ENCODE measurements at regions not wholly inside any gene's neighbourhood (a gene's known extent, or its start where the extent isn't known, plus 50 kb on each side); places are given as distances from the start of the nearest gene placed in this dataset.

DNA sequence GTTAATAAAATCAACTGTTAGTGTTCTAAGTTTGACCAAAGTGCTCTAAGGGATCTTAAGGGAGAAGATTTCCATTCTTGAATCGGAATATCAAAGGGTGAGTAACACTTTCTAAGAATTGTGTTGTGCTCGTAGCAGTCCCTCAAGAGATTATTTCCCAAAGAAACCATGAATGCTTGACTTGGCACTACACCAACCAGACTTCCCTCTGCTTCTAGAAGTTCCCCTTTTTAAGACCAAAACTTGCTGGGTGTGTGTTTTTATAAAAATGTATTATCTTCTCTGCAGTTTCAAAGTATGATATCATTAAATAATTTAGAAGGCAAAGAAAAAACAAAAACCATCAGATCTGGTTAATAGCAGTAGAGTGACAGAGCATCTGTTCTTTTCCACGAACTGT is 522.0 kb upstream of the FAM98A start:
- no peak for DNase-seq (ENCODE audit: low read depth in 2 of 2)

DNA sequence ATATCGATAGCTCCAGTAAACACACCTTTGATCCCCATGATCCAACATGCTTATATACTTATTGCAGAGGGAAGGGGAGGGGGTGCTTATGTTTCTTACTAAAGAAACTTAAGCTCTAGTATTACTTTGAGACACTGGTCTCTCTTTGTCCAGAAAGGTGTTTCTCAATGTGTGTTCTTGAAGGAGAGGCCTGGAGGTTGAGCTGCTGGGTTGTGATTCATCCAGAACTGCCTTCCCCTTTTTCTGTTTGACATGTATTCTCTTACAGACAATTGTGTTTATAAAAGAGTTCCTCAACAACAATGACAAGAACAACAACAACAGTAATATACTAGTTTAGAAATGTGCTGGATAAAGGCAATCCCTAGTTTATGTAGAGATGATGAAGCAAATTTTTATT is 516.0 kb upstream of the FAM98A start:
- DNase-seq (ENCODE audit: low read depth in 2 of 2), result no peak

DNA sequence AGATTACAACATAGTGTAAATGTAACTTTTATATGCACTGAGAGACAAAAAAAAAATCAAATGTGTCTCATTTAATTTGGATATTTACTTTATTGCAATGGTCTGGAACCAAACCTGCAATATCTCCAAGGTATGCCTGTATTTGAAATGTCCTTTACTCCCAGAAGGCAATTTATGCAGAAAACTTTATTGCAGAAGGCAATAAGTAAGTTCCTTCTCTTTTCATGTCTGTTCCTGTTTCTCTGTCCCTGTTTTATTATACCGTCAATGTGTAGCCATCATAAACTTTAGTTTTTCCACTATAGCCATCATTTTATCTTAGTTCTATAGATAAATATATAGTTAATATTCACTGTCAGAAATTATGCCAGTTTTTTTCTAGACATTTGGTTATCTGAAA is 513.1 kb upstream of the FAM98A start:
- DNase-seq (ENCODE audit: low read depth in 2 of 2), result no peak

DNA sequence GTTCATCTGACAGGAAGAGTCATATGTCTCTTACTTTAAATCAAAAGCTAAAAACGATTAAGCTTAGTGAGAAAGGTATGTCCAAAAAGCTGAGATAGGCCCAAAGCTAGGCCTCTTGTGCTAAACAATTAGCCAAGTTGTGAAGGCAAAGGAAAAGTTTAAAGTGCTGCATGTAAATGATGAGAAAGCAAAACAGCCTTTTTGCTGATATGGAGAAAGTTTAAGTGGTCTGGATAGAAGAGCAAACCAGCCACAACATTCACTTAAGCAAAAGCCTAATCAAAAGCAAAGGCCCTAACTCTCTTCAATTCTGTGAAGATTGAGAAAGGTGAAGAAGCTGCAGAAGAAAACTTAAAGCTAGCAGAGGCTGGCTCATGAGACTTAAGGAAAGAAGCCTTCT is 511.3 kb upstream of the FAM98A start:
- DNase-seq (ENCODE audit: low read depth in 2 of 2), result no peak

DNA sequence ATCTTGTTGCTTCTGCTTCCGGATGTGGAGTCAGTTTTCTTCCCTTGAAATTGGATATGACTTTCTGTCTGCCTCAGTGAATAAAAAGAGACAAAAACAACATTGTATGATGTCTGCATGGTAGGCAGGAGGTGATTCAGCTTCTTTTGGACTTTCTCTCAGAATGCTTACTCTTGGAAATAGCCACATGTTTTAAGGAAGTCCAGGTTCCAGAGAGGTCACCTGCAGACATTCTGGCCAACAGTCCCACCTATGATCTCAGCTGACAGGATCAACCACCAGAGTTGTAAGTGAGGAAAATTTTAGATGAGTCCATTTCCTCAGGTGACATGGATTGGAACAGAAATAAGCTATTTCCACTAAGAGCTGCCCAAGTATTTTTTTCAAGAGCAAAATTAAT is 508.7 kb upstream of the FAM98A start:
- peak; percentile 23 to 45 for DNase-seq (ENCODE audit: low read depth in 2 of 2)

DNA sequence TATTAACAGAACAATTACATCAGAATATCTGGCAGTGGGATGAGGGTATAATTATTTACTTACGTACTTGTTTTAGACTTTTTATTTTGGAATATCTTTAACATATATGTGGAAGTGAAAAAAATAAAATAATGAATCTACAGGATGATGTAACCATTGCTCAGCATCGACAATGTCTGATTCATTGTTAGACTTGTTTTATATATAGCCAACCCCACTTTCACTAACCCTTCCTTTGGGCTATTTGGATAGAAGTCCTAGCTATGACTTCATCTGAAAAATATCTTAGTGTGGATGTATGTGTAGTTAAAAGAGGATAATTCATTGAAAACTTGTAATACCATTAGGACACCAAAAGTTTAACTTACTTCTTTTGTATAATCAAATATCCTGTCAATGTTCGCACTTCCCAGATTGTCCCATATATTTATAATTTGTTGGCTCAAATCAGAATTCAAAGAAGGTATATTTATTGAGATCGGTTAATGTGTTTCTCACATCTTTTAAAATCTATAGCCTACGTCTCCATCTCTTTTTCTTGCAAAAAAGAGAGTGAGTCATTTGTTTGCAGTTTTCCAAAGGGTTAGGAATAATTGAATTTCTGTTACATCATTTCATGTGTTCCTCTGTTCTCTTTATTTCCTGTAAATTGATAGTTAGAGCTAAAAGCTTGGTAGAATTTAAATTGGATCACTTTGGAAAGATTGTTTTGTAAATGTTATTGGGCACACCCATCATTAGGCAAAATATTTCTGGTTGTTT is 506.1 kb upstream of the FAM98A start:
- DNase-seq (ENCODE audit: low read depth in 2 of 2), result peak; percentile 34 to 85

DNA sequence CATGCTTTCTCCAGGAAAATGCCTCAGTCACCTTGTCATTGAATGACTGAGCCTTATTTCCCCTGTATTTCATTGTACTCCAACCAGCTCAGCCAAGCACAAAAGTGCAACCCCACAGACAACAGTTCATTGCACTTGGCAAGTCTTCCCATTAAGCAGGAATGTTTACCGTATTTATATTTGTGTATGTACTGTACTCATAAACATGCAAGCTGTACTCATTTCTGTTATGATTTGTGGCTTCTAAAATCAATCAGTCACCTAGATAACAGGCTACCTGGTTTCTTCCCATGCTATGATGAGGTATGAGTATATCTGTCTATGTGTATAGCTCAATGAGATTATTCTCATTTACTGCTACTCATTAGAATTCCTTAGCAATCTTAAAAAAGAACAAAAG is 505.5 kb upstream of the FAM98A start:
- DNase-seq (ENCODE audit: low read depth in 2 of 2), result peak; percentile 48 to 65

DNA sequence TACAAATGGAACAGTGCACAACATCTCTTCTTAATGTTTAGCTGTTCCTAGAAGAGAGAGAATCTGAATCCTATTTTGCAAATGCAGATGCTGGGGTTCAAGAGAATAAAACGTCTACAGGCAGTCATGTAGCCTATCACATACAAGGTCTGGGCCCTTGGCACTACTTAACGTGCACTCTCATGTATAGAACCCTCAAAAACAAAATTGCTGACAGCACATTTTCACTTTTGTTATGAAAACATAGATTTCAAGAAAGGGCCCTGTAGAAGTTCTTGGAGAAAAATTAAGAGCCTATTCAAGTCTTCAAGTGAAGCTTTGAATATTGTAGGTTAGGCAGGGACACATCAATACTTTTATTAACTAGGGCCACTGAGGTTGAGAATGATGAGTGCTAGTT is 504.3 kb upstream of the FAM98A start:
- no peak for DNase-seq (ENCODE audit: low read depth in 2 of 2)

DNA sequence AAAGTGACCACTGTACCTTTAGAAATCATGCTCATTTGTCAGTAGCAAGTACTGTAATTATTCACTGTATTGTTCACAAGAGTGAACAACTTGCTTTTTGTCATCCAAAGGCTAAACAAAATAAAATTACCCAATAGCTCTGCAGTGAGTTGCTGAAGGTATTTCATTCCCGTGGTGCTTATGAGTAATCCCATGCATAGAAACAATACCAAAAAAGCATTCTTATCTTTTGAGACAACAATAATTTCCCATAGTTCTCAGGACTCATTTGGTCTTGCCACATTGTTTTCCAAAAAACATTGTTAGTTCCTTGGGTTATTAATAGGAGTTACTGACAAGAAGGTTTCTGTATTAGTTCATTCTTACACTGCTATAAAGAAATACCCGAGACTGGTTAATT is 503.2 kb upstream of the FAM98A start:
- DNase-seq (ENCODE audit: low read depth in 2 of 2), result peak in 1 of 2 donors; percentile 2

DNA sequence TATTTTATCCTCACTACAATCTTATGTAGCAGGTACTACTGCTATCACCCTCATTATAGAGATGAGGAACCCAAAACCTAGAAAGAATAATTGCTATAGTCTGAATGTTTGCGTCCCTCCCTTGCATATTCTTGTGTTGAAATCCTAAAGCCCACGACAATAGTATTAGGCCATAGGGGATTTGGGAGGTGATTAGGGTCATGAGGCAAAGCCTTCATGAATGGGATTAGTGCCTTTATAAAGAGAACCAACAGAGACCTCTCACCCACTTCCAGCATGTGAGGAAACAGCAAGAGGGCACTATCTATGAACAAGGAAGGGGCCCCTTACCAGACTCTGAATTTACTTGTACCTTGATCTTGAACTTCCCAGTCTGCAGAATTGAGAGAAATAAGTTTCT is 500.3 kb upstream of the FAM98A start:
- DNase-seq (ENCODE audit: low read depth in 2 of 2), result no peak

DNA sequence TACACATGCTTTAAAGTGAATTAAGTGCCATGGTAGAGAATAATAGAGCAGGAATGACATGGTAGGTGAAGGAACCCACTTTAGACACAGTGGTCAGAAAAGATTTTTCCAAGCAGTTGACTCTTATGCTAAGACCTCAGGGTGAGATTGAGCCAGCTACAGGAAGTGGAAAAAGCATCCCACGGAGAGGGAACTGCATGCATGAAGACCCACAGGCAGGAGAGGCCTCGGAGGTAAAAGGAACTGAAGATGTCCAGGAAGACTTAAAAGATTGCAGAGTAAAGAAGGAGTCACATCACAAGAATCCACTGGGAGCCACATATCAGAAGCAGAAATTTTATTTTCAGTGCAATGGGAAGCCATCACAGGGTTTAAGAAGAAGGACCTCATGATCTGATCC is 499.2 kb upstream of the FAM98A start:
- no peak for DNase-seq (ENCODE audit: low read depth in 2 of 2)

DNA sequence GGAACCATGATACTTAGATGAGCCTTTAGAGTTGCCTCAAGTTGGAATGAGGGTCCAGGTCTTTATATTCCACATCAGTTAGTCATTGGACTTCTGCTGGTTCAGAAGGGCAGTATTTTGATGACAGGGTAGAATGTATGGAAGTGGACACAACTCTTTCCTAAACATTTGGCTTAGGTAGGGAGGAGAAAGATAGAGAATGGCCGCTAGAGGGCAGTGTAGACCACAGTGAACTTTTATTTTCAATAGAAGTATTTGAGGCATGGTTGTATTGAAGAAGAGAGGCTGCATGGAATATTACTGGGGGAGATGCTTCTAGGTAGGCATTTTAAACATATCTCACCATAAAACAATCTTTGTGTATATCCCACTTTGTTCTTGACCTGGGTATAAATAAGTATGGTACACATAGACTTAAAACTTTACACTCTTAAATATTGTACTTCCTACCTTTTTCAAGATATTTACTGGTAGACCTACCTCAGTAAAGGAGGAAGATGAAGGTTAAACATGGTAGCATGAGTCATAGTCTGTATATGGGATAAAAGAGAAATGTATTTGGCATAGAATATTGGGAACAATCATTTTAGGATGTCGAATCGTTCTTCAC is 497.6 kb upstream of the FAM98A start:
- DNase-seq (ENCODE audit: low read depth in 2 of 2), result peak; percentile 70 to 79

DNA sequence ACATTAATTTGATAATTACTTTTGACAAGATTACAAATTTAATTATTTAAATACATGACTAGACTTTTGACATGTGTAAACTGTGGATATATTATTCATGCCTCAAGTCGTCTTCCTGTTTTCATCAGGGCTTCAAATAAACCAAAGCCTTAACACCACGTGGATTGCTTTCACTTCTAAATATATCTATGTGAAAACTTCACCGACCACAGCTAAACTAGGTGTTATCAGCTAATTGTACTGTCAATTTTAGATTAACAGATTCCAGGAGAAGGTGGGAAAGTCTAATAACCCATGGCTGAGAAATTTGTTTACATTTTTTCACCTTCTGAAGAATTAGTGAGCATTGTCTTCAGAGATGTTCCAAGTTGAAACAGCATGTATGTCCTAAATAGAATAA is 494.7 kb upstream of the FAM98A start:
- DNase-seq (ENCODE audit: low read depth in 2 of 2), result peak in 1 of 2 donors; percentile 2

DNA sequence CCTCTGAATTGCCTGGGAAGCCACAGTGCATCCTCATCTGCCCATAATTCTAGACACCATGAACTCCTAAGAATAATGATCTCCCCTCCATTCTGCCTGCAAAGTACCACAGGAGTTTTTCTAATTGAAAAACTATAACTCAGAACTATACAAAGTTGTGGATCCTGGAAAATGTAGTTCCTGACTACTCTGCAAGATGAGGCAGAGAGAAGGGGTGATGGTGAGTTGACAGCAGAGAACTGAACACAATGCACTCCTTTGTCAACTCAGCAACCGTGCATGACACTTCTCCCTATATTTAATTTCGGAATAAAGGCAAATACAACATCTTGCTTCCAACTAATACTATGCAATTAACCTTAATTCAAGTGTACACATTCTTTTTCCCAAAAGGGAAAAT is 471.1 kb upstream of the FAM98A start:
- DNase-seq (ENCODE audit: low read depth in 2 of 2), result no peak

DNA sequence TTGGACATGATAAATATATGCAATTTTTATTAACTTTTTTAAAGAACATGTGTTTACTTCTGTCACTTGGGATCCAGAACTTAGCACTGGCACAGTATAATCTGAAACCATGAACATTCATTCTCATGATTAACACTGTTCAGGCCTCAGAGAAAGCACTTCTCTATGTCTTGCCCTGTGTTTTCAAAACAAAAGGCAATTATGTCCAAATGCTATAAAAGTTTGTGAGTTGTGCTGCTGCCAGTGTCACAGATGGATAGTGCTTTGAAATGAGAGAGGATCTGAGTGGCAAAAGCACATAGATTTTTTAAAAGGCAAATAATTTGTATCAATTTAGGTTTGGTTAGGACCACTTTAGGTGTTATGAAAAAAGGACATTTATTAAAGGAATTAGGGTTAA is 470.5 kb upstream of the FAM98A start:
- DNase-seq (ENCODE audit: low read depth in 2 of 2), result no peak

DNA sequence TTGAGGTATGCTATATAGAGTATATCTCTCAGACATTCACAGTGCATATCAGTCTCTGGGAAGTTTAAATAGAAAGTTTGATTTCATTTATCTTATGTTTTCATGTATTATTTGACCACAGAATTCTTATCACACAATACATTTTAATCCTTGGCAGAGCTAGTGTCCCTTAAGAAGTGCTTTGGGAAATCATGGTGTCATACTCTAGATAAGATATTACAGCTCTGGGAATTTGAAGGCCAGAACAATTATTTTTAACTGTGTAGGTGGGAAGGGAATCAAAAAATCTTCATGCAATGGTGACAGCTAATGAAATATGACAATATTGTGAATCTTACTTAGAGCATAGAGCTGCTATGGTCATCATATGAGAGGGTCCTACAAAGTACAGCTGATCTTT is 451.3 kb upstream of the FAM98A start:
- no peak for DNase-seq (ENCODE audit: low read depth in 2 of 2)

DNA sequence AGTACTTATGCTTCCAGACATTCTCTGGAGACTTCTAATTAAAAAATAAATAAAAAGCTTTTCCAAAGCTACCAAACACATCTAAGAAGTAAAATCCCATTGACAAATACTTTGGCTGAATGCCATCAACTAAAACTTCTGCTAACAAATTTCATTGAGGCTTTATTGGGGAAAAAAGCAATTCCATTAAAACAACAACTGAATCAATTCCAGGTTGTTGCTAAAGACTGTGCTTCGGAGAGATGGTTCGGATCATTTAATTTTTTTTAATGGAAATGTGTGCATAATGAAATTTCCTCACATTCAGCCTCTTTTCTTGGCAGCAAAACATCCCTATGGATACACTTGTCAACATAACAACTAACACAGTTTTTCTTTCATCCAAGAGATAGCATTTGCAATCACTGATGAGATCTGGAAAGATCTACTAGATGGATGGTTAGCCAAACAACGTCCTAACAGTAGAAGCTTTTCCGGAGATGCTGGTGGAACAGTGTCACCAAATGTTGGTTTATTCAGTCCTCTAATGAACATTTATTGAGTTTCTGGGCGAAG is 446.1 kb upstream of the FAM98A start:
- no peak for DNase-seq (ENCODE audit: low read depth in 2 of 2)

DNA sequence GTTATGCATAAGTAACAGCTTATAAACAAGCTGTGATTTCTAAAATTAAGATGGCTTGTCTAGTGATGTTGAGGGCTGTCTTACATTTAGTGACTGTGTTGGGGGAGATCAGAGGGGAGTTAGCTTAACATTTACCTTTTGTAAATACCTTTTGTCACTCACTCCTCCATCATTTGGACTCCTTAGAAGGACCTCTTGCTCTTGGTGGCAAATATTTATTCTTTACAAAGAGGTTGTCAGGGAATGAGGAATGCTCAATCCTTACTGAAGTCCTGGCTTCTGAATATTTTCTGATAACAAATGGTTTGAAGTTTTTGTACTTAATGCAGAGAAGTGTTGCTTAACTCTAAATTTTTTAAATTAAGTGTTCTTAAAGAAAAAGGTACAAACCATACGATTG is 438.8 kb upstream of the FAM98A start:
- no peak for DNase-seq (ENCODE audit: low read depth in 2 of 2)

DNA sequence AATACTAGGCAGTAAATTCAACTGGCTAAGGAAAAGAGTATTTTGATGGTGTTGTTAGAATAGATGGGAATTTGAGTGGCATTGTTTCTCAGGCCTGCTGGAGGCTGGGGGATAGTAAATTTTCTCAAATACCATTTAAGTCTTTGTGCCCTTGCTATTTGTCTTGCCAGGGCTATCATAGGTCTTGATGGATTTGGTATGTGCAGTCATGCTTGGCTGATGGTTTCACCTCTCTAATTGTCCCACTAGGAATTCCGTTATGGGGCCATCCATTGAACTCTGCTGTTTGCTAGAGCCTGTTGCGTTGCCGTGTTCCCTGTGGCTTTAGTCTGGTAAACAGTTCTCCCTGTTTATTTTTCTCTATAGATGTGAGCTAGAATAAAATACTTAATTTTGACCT is 438.1 kb upstream of the FAM98A start:
- DNase-seq (ENCODE audit: low read depth in 2 of 2), result no peak

DNA sequence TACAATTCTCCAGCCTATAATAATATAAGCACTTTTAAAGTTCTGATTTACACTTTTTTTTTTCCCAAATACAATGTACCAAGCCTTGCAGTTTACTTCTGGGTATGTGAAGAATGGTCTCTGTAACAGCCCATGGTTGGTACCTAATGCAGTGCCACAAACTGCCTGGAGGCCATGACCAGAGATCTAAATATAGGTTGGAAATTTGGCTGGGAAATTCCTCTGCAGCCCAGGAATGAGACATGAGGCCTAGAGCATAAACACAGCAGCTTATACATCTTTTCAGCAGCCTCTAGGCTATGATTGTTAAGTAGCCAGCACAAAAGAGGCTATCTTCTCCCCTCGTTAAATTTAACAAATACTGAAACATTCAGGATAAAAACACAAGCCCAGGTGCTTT is 432.0 kb upstream of the FAM98A start:
- no peak for DNase-seq (ENCODE audit: low read depth in 2 of 2)

DNA sequence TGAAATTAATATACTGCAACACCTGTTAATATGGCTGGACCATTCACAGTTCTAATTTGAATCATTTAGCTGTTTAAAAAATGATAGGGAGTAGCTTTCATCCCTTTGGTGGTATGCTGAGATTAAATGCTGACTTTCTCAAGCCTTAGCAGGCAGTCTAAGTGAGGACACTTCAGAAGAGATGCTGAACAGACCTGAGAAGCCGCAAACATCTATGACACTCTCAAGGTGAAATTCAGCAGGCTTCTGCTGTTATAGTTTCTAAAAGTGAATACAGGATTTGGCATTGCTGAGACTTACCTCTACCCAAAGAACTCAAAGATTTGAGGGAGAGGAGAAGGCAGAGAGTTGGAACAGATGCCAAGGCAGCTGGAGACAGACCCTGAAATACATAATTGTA is 431.2 kb upstream of the FAM98A start:
- DNase-seq (ENCODE audit: low read depth in 2 of 2), result no peak

DNA sequence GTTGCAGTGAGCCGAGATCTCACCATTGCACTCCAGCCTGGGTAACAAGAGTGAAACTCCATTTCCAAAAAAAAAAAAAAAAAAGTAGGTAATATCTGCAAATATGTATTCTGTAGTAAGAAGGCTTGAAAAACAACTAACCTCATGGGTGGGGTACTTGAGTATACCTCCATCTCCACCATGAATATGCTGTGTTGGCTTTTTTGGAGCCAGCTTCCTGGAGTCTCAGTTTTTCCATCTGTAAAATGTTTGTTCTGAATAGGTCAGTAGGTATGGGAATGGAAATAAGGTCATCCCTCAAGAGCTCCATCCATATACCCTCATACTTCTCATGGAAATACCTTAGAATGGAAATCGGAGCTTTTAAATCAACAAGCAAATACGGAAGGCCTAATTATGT is 430.0 kb upstream of the FAM98A start:
- no peak for DNase-seq (ENCODE audit: low read depth in 2 of 2)

DNA sequence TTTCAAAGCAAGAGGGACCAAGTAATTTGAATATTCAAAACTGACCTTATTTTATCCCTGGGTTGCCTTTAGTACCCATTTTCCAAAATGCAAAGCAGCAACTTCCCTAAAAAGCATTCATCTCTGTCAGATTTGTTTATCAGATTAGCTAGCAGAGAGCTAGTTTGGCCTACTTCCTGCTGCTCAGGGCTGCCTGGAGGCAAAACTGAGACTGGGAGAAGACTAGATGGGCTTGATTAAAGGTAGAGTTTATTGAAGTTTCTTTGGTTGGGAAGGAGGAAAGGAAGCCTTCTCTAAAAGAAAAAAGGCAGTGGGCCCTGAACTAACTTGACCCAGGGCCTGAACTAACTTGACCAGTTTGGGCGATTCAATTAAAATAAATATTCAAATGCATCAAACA is 426.1 kb upstream of the FAM98A start:
- no peak for DNase-seq (ENCODE audit: low read depth in 2 of 2)

All from lung microvascular endothelial cell (primary cell).